ENCODE measurements at regions not wholly inside any gene's neighbourhood (a gene's known extent, or its start where the extent isn't known, plus 50 kb on each side); places are given as distances from the start of the nearest gene placed in this dataset.

GRCh38 chr18:45329316-45329715, 286.0 kb upstream of the SLC14A2 start:
- TF ChIP-seq MYC (IDR thresholded peaks at IDR 0.05; ENCODE audit: low read depth, low read length), result no peak
- no peak for TF ChIP-seq MAX (IDR thresholded peaks at IDR 0.05; ENCODE audit: low read depth, low read length)
- TF ChIP-seq CTCF (IDR thresholded peaks at IDR 0.05; ENCODE audit: low read depth, low read length), result no peak
- H3K4me3 ChIP-seq (ENCODE audit: low read depth, low read length), result no peak overlapping the region
- no peak for DNase-seq (ENCODE audit: low read depth)

- H3K4me3 ChIP-seq (ENCODE audit: low read depth, low read length), result no peak overlapping the region
- DNase-seq (ENCODE audit: low read depth), result no peak
- TF ChIP-seq CTCF (IDR thresholded peaks at IDR 0.05; ENCODE audit: low read depth, low read length) (no peak), MAX (IDR thresholded peaks at IDR 0.05; ENCODE audit: low read depth, low read length) (no peak), POLR2A (IDR thresholded peaks at IDR 0.05; ENCODE audit: extremely low read depth, insufficient read length) (no peak), MYC (IDR thresholded peaks at IDR 0.05; ENCODE audit: low read depth, low read length) (no peak)
These were observed 285.1 kb upstream of the SLC14A2 start for GRCh38 chr18:45330170-45330594.

GRCh38 chr18:45332871-45333270, 282.4 kb upstream of the SLC14A2 start:
- no peak for DNase-seq (ENCODE audit: low read depth)
- TF ChIP-seq CTCF (IDR thresholded peaks at IDR 0.05; ENCODE audit: low read depth, low read length) (no peak), MYC (IDR thresholded peaks at IDR 0.05; ENCODE audit: low read depth, low read length) (no peak), POLR2A (IDR thresholded peaks at IDR 0.05; ENCODE audit: extremely low read depth, insufficient read length) (no peak), MAX (IDR thresholded peaks at IDR 0.05; ENCODE audit: low read depth, low read length) (no peak)
- H3K4me3 ChIP-seq (ENCODE audit: low read depth, low read length), result no peak overlapping the region

- no peak for DNase-seq (ENCODE audit: low read depth)
- no peak overlapping the region for H3K4me3 ChIP-seq (ENCODE audit: low read depth, low read length)
- TF ChIP-seq POLR2A (IDR thresholded peaks at IDR 0.05; ENCODE audit: extremely low read depth, insufficient read length) (no peak), MAX (IDR thresholded peaks at IDR 0.05; ENCODE audit: low read depth, low read length) (no peak), CTCF (IDR thresholded peaks at IDR 0.05; ENCODE audit: low read depth, low read length) (no peak), MYC (IDR thresholded peaks at IDR 0.05; ENCODE audit: low read depth, low read length) (no peak)
These were observed 281.1 kb upstream of the SLC14A2 start for GRCh38 chr18:45334191-45334590.

GRCh38 chr18:45335282-45336043, 279.8 kb upstream of the SLC14A2 start:
- TF ChIP-seq POLR2A (IDR thresholded peaks at IDR 0.05; ENCODE audit: extremely low read depth, insufficient read length), result no peak
- no peak for DNase-seq (ENCODE audit: low read depth)
- no peak overlapping the region for H3K4me3 ChIP-seq (ENCODE audit: low read depth, low read length)

GRCh38 chr18:45336448-45336847, 278.8 kb upstream of the SLC14A2 start:
- no peak overlapping the region for H3K4me3 ChIP-seq (ENCODE audit: low read depth, low read length)
- no peak for DNase-seq (ENCODE audit: low read depth)
- TF ChIP-seq CTCF (IDR thresholded peaks at IDR 0.05; ENCODE audit: low read depth, low read length) (no peak), MYC (IDR thresholded peaks at IDR 0.05; ENCODE audit: low read depth, low read length) (no peak), MAX (IDR thresholded peaks at IDR 0.05; ENCODE audit: low read depth, low read length) (no peak), POLR2A (IDR thresholded peaks at IDR 0.05; ENCODE audit: extremely low read depth, insufficient read length) (no peak)
